ENCODE measurements at regions not wholly inside any gene's neighbourhood (a gene's known extent, or its start where the extent isn't known, plus 50 kb on each side); places are given as distances from the start of the nearest gene placed in this dataset.

DNA sequence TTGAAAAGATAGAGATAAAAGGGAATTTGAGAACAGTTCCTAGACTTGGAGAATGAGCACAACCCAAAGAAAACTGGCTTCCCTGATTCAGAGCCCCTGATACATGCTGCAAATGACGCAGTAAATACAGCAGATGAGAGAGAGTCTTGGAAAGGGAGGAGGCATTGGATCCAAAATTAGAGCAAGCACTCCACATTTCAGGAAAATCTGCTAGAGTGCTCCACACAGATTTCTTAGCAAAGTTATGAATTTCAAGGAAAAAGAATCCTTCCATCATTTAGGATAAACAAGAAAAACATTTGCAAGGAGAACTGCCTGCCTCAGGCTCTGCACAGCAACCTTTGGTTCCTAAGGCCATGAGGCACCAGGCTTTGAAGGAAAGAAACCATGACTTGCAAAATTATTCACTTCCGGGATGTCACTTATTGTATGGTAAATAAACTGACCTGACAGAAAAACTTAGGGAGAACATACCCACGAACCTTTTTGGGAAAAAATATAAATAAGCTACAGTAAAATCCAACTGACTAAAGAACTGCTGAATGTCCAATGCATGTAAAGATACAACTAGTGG lies 89.8 kb upstream of the RTL6 start:
- no peak for TF ChIP-seq POLR2A (IDR thresholded peaks at IDR 0.05; ENCODE audit: low read depth, low read length)
- TF ChIP-seq TAF1 (IDR thresholded peaks at IDR 0.05; ENCODE audit: borderline replicate concordance, low read depth, low read length): no peak
- TF ChIP-seq POLR2AphosphoS5 (IDR thresholded peaks at IDR 0.05; ENCODE audit: low read depth, low read length): no peak
